OCI-M1 (cell line): ENCODE measurements at regions not wholly inside any gene's neighbourhood (a gene's known extent, or its start where the extent isn't known, plus 50 kb on each side); places are given as distances from the start of the nearest gene placed in this dataset.
"Not testable (repeated sequence)": the region's sequence is repeated elsewhere in the genome, so short reads cannot be mapped to it uniquely, and the experiment has no call there.

ENCODE experiments used
- DNase-seq: peaks from one replicate; lab custom pipeline; 2025; lab: John Stamatoyannopoulos, UW

GRCh38 chr15:37416103-37416502 is 315.8 kb upstream of the MEIS2 start:
- DNase-seq: no peak

GRCh38 chr15:37425541-37425940 is 325.2 kb upstream of the MEIS2 start:
- DNase-seq: no peak

- DNase-seq: not testable (repeated sequence)
Measured at GRCh38 chr15:37427393-37427792, 327.0 kb upstream of the MEIS2 start.

GRCh38 chr15:37446921-37447320 is 346.6 kb upstream of the MEIS2 start:
- DNase-seq: no peak

- no peak for DNase-seq
Measured at GRCh38 chr15:37452498-37452897, 352.1 kb upstream of the MEIS2 start.

GRCh38 chr15:37480482-37480881 is 380.1 kb upstream of the MEIS2 start:
- DNase-seq: no peak

- no peak for DNase-seq
Measured at GRCh38 chr15:37481126-37481525, 380.8 kb upstream of the MEIS2 start.

- no peak for DNase-seq
Measured at GRCh38 chr15:37483779-37484178, 383.4 kb upstream of the MEIS2 start.

GRCh38 chr15:37485056-37485455 is 384.7 kb upstream of the MEIS2 start:
- no peak for DNase-seq

GRCh38 chr15:37490707-37491106 is 390.4 kb upstream of the MEIS2 start:
- DNase-seq: no peak

- no peak for DNase-seq
Measured at GRCh38 chr15:37516621-37517020, 416.3 kb upstream of the MEIS2 start.

- DNase-seq: no peak
Measured at GRCh38 chr15:37517191-37517895, 417.0 kb upstream of the MEIS2 start.

GRCh38 chr15:37518436-37518835 is 416.0 kb upstream of the TMCO5A start:
- DNase-seq: peak; percentile 7

- DNase-seq: no peak
Measured at GRCh38 chr15:37520026-37520425, 414.4 kb upstream of the TMCO5A start.

GRCh38 chr15:37520882-37521281 is 413.6 kb upstream of the TMCO5A start:
- DNase-seq: no peak

GRCh38 chr15:37524601-37525000 is 409.8 kb upstream of the TMCO5A start:
- DNase-seq: peak; percentile 14

GRCh38 chr15:37528432-37528831 is 406.0 kb upstream of the TMCO5A start:
- DNase-seq: no peak

- DNase-seq: no peak
Measured at GRCh38 chr15:37536967-37537605, 397.4 kb upstream of the TMCO5A start.

- DNase-seq: no peak
Measured at GRCh38 chr15:37537802-37538201, 396.6 kb upstream of the TMCO5A start.

GRCh38 chr15:37548116-37548515 is 386.3 kb upstream of the TMCO5A start:
- DNase-seq: no peak

GRCh38 chr15:37550360-37551024 is 383.9 kb upstream of the TMCO5A start:
- DNase-seq: no peak

GRCh38 chr15:37572401-37572800 is 362.0 kb upstream of the TMCO5A start:
- DNase-seq: no peak

GRCh38 chr15:37574985-37575384 is 359.5 kb upstream of the TMCO5A start:
- DNase-seq: no peak
